ENCODE measurements at regions not wholly inside any gene's neighbourhood (a gene's known extent, or its start where the extent isn't known, plus 50 kb on each side); places are given as distances from the start of the nearest gene placed in this dataset.

DNA sequence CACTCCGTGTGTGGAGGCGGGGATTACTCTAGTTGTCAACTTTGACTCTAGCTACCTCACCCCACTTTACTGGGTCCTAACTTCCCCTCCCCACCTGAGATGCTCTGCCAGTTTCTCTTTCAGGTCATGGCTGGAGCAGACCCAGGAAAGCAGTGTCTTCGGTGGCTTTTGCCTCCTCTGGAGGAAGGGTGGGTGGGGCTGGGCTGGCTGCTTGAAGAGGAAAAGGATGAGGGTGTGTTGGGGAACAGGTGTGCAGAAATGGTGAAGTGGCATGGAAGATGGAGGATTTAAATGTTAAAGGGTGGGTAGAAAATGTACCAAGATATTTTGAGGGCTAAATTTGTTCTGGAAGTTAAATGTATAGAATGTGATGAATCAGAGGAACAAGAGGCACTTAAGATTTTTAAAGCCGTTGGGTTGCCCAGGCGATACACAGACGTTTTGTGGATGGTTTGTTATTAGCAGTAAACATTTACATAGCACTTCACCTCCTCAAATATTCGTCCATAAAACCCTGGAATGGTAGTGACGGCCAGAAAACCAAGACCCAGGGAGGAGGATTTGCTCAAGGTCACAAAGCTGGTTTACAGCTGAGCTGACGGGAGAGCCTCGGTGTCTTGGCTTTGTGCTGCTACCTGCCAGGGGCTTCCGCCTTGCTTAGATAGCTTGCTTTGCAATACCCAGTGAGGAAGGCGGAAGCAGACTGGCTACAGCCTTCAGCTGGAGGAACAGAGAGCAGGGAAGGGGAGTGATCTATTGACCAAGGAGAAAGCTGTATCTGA is 72.2 kb upstream of the PRMT8 start:
- H3K4me2 ChIP-seq (ENCODE audit: insufficient read depth, low read length), result no peak overlapping the region
- H4K20me1 ChIP-seq (replicated peaks; ENCODE audit: control insufficient read depth, extremely low read depth, insufficient read depth, low read length), result no peaks in the 10 kb centered on the region
- H3K36me3 ChIP-seq (ENCODE audit: control insufficient read depth in 2 of 2, extremely low read depth in 1 of 2, insufficient read depth in 2 of 2, low read length in 2 of 2), result no peaks in the 10 kb centered on the region
- H3K9me1 ChIP-seq (replicated peaks; ENCODE audit: control insufficient read depth, extremely low read depth, insufficient read depth, low read length), result no peaks in the 10 kb centered on the region
- intact Hi-C loops (cut with micrococcal nuclease) (no loop called here), dilution Hi-C loops (cut with MboI; ENCODE audit: extremely low pct_ligation_motif_present, low sequenced_read_pairs) (no loop called here)
- ChIA-PET POLR2A (no interaction called here), CTCF (interaction anchor here (1.1 kb wide), 1 partner anchor 22 kb away, joined by 4 read pairs; no protein-coding TSS in a partner anchor)
- no peak overlapping the region for H3K4me3 ChIP-seq (replicated peaks in 1 of 3; ENCODE audit: insufficient read depth in 1 of 3, low read depth in 1 of 3, low read length in 3 of 3)
- no peaks in the 10 kb centered on the region for H3K4me1 ChIP-seq (ENCODE audit: control insufficient read depth, extremely low read depth, insufficient read depth, low read length)
- H3K27ac ChIP-seq (ENCODE audit: insufficient read depth, low read depth, low read length), result no peak overlapping the region
- no peak for DNase-seq (ENCODE audit: low read depth, low spot score)
- FAIRE-seq, result no peak
- H3K79me2 ChIP-seq (ENCODE audit: control insufficient read depth, insufficient read depth, low read length), result no peaks in the 10 kb centered on the region
- H3K27me3 ChIP-seq (ENCODE audit: control insufficient read depth in 2 of 2, insufficient read depth in 2 of 2, low read length in 2 of 2), result no peaks in the 10 kb centered on the region
- H3K9me3 ChIP-seq (replicated peaks; ENCODE audit: control insufficient read depth, insufficient read depth, low read length), result no peaks in the 10 kb centered on the region
- BruUV-seq (replicated peaks), result no TSS peak
- no peak overlapping the region for H3K9ac ChIP-seq (replicated peaks; ENCODE audit: extremely low read depth, insufficient read depth, low read length)
- TF ChIP-seq POLR2AphosphoS5 (IDR thresholded peaks at IDR 0.05; ENCODE audit: insufficient read depth, low read depth, low read length), result no peak
- TF ChIP-seq GATA2 (IDR thresholded peaks at IDR 0.05; ENCODE audit: insufficient read depth, insufficient read length, low read depth, low read length), result no peak
- no peak for TF ChIP-seq EZH2 (IDR thresholded peaks at IDR 0.05; ENCODE audit: borderline replicate concordance, low read depth, low read length, severe bottlenecking)
- TF ChIP-seq JUN (IDR thresholded peaks at IDR 0.05; ENCODE audit: borderline replicate concordance, insufficient read depth, insufficient read length, low read depth), result no peak
- TF ChIP-seq MYC (IDR thresholded peaks at IDR 0.05; ENCODE audit: low read depth, low read length), result no peak
- TF ChIP-seq, protein P1, sequence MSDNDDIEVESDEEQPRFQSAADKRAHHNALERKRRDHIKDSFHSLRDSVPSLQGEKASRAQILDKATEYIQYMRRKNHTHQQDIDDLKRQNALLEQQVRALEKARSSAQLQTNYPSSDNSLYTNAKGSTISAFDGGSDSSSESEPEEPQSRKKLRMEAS (IDR thresholded peaks at IDR 0.05; ENCODE audit: insufficient read depth, insufficient read length), result no peak
- no peak for TF ChIP-seq POLR2A (IDR thresholded peaks at IDR 0.05; ENCODE audit: low read depth, low read length)
- no peak for TF ChIP-seq FOS (IDR thresholded peaks at IDR 0.05; ENCODE audit: borderline replicate concordance, insufficient read depth, low read length)
- TF ChIP-seq, protein P2, sequence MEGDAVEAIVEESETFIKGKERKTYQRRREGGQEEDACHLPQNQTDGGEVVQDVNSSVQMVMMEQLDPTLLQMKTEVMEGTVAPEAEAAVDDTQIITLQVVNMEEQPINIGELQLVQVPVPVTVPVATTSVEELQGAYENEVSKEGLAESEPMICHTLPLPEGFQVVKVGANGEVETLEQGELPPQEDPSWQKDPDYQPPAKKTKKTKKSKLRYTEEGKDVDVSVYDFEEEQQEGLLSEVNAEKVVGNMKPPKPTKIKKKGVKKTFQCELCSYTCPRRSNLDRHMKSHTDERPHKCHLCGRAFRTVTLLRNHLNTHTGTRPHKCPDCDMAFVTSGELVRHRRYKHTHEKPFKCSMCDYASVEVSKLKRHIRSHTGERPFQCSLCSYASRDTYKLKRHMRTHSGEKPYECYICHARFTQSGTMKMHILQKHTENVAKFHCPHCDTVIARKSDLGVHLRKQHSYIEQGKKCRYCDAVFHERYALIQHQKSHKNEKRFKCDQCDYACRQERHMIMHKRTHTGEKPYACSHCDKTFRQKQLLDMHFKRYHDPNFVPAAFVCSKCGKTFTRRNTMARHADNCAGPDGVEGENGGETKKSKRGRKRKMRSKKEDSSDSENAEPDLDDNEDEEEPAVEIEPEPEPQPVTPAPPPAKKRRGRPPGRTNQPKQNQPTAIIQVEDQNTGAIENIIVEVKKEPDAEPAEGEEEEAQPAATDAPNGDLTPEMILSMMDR (IDR thresholded peaks at IDR 0.05; ENCODE audit: extremely low read depth in 1 of 2, insufficient read depth in 1 of 2, low read depth in 1 of 2, low read length in 2 of 2), result no peak
- H2AFZ ChIP-seq (ENCODE audit: low read depth, low read length), result no peak overlapping the region
